Calu3 (cell line): ENCODE measurements at regions not wholly inside any gene's neighbourhood (a gene's known extent, or its start where the extent isn't known, plus 50 kb on each side); places are given as distances from the start of the nearest gene placed in this dataset.
"Not testable (repeated sequence)": the region's sequence is repeated elsewhere in the genome, so short reads cannot be mapped to it uniquely, and the experiment has no call there.

Experiments used
- BruUV-seq: library from RNA; stranded (reverse); fragments of 400-500 nt; replicated peaks from 2 replicates; lab custom pipeline; 2021; lab: Mats Ljungman, UMichigan
- CTCF ChIA-PET: fragments of 300-600 bp; sonication (Branson Sonifier 250); formaldehyde crosslinking; loops from one replicate; lab custom pipeline; 2022; ENCODE audit warnings: antibody characterized with exemption; lab: Charles Lee
- DNase-seq: peaks from one replicate; pipeline ENCODE4 v3.0.0; 2022
- H3K27ac Mint-ChIP-seq: one replicate; pipeline ENCODE4 v1.8.0; 2022; ENCODE audit warnings: mixed read lengths; ENCODE audit not compliant: unreplicated experiment
- H3K27me3 Mint-ChIP-seq: one replicate; pipeline ENCODE4 v1.8.0; 2022; ENCODE audit warnings: mixed read lengths; ENCODE audit not compliant: unreplicated experiment
- H3K36me3 Mint-ChIP-seq: one replicate; pipeline ENCODE4 v1.8.0; 2022; ENCODE audit warnings: mild to moderate bottlenecking, moderate library complexity, mixed read lengths; ENCODE audit not compliant: insufficient read depth, unreplicated experiment
- H3K4me1 Mint-ChIP-seq: one replicate; pipeline ENCODE4 v1.8.0; 2022; ENCODE audit warnings: mild to moderate bottlenecking, low read depth, mixed read lengths; ENCODE audit not compliant: unreplicated experiment
- H3K4me3 Mint-ChIP-seq: one replicate; pipeline ENCODE4 v1.8.0; 2022; ENCODE audit warnings: mild to moderate bottlenecking, low read depth, moderate library complexity, mixed read lengths; ENCODE audit not compliant: unreplicated experiment
- H3K9me3 Mint-ChIP-seq: one replicate; pipeline ENCODE4 v1.8.0; 2022; ENCODE audit warnings: low read depth, mixed read lengths; ENCODE audit not compliant: unreplicated experiment
- intact Hi-C: fragments of 100-400 bp; cut with micrococcal nuclease; formaldehyde crosslinking; loops from one replicate; pipeline ENCODE4 v1.10.0; 2022; ENCODE audit not compliant: unreplicated experiment

GRCh38 chr16:33643270-33643669 lies 183.9 kb downstream of the TP53TG3F start:
- H3K27ac Mint-ChIP-seq, CTCF ChIA-PET, H3K27me3 Mint-ChIP-seq, BruUV-seq, DNase-seq, H3K9me3 Mint-ChIP-seq, H3K4me1 Mint-ChIP-seq, intact Hi-C loops, H3K4me3 Mint-ChIP-seq, H3K36me3 Mint-ChIP-seq: not testable (repeated sequence)

DNA sequence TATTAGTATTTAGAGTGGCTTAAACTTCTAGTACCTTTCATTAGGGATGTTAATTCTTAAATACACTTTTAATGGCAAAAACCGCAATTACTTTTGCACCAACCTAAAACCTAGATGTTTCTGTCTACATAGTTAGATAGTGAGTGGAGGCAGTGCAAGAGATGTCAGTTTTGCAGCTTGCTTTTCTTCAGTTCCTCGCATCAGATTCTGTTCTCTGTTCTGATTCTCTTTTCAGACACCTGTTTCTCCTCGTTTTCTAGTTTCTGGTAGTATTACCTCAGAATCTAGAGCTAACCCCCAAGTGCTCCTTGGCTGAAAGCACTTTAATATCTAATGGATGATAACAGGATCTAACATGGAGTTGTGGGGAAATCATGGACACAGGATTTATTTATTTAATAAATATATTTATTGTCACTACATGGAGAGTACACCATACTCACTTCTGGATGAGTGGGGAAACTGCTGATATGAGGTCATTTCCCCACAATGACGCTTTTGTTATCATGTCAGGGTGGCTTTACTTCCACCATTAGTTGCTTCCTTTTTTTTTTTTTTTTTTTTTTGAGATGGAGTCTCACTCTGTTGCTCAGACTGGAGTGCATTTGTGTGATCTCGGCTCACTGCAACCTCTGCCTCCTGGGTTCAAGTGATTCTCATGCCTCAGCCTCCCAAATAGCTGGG lies 184.4 kb downstream of the TP53TG3F start:
- H3K4me3 Mint-ChIP-seq, H3K27me3 Mint-ChIP-seq, H3K27ac Mint-ChIP-seq, CTCF ChIA-PET, H3K4me1 Mint-ChIP-seq, DNase-seq, H3K36me3 Mint-ChIP-seq, intact Hi-C loops, BruUV-seq, H3K9me3 Mint-ChIP-seq: not testable (repeated sequence)

GRCh38 chr16:33646386-33646785 lies 187.0 kb downstream of the TP53TG3F start:
- H3K4me3 Mint-ChIP-seq, H3K9me3 Mint-ChIP-seq, H3K4me1 Mint-ChIP-seq, BruUV-seq, CTCF ChIA-PET, H3K27ac Mint-ChIP-seq, H3K36me3 Mint-ChIP-seq, DNase-seq, H3K27me3 Mint-ChIP-seq, intact Hi-C loops: not testable (repeated sequence)

GRCh38 chr16:33655756-33656155 lies 196.3 kb downstream of the TP53TG3F start:
- BruUV-seq, H3K27ac Mint-ChIP-seq, intact Hi-C loops: not testable (repeated sequence)

DNA sequence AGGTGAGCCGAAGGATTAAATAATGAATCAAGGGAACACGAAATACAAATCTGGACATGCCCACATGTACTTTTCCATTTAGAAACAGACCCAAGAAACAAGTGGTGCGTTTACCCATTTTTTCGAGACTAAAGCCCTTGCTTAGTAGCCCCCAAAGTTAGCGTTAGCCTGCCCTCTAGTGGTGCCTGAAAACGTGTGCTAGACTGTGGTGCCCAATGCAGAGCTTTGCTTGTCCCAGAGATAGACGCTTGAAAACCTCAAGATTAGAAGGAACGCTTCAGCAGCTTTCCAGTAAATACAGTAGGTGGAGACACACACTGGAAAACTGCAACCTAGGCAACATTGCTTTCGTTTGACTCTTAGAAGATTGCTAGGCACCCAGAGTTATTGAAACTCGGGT lies 197.0 kb downstream of the TP53TG3F start:
- intact Hi-C loops = not testable (repeated sequence)
- CTCF ChIA-PET = interaction anchor here (0.6 kb wide), 1 partner anchor 96 kb away, joined by 3 read pairs; no protein-coding TSS in a partner anchor

More at GRCh38 chr16:33655756-33656155, 196.3 kb downstream of the TP53TG3F start:
- H3K4me3 Mint-ChIP-seq, H3K4me1 Mint-ChIP-seq, CTCF ChIA-PET, DNase-seq, H3K27me3 Mint-ChIP-seq, H3K9me3 Mint-ChIP-seq, H3K36me3 Mint-ChIP-seq: not testable (repeated sequence)

DNA sequence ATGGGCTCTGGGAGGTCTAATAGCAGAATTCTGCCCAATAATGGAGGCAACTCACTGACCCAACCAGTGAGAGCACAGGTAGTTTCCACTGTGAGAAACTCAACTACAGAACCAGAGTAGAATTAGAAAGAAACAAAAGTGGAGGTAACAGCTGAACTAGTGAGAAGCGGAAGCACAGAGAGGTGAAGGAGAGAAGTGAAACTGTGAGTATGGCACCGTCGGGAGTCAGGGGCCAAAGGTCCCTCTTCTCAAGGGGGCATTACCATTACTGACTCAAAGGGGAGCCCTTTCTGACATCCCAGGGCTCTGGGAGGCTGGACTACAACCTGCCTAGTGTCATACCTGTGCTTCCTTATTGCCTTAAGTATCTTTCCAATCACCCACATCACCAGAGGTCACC lies 198.3 kb downstream of the TP53TG3F start:
- DNase-seq, intact Hi-C loops, CTCF ChIA-PET, H3K27me3 Mint-ChIP-seq, H3K4me3 Mint-ChIP-seq, H3K9me3 Mint-ChIP-seq, BruUV-seq, H3K4me1 Mint-ChIP-seq, H3K36me3 Mint-ChIP-seq, H3K27ac Mint-ChIP-seq: not testable (repeated sequence)

More for the DNA sequence above, 197.0 kb downstream of the TP53TG3F start:
- not testable (repeated sequence) for H3K9me3 Mint-ChIP-seq, H3K36me3 Mint-ChIP-seq, BruUV-seq, H3K27me3 Mint-ChIP-seq, H3K4me3 Mint-ChIP-seq, H3K4me1 Mint-ChIP-seq, DNase-seq, H3K27ac Mint-ChIP-seq

DNA sequence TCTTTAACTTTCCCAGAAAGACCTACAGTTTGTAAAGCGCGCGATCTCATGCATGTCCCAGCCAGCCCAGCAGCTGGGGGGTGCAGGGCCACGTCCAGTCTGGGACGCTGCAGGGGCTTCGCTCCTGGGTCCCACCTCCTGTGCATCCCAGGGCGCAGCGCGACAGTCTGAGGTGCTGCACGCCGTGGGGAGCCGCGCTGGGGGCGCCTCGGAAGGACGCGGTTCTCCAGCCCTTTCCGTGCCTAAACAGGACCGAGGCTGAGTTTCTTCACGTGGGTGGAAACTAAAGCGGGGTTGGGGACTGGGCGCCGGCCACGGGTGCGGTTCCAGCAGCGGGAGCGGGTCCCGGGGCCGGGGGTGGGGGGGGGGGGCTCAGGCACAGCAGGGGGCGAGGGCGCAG lies 221.4 kb downstream of the TP53TG3F start:
- intact Hi-C loops, H3K36me3 Mint-ChIP-seq, H3K27ac Mint-ChIP-seq, H3K4me3 Mint-ChIP-seq, H3K4me1 Mint-ChIP-seq, DNase-seq, CTCF ChIA-PET, H3K27me3 Mint-ChIP-seq, H3K9me3 Mint-ChIP-seq, BruUV-seq: not testable (repeated sequence)

DNA sequence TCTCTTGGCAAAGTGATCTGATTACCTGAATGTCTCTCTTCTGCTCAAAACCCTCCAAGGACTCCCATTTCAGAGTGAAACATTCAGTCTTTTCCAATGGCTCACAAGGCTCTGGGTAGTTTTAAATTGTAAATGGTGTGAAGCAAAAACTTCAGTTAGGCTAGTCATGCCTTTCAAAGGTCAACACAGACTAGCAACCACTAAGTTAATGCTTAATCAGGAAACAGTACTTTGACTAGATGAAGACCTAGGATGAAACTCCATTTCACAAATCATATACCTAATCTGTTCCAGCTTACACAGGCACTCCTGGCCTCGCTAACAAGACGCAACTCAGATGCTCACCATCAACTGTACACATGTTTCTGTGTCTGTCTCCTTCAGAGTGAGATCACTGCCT lies 240.9 kb downstream of the TP53TG3F start:
- intact Hi-C loops, H3K4me1 Mint-ChIP-seq, DNase-seq, H3K36me3 Mint-ChIP-seq, H3K4me3 Mint-ChIP-seq, H3K27me3 Mint-ChIP-seq, H3K9me3 Mint-ChIP-seq, CTCF ChIA-PET, BruUV-seq, H3K27ac Mint-ChIP-seq: not testable (repeated sequence)

- H3K4me3 Mint-ChIP-seq, H3K4me1 Mint-ChIP-seq, H3K36me3 Mint-ChIP-seq, H3K9me3 Mint-ChIP-seq, CTCF ChIA-PET, BruUV-seq, intact Hi-C loops, H3K27me3 Mint-ChIP-seq, DNase-seq, H3K27ac Mint-ChIP-seq: not testable (repeated sequence)
Observed at GRCh38 chr16:33706845-33707590, 247.6 kb downstream of the TP53TG3F start.

DNA sequence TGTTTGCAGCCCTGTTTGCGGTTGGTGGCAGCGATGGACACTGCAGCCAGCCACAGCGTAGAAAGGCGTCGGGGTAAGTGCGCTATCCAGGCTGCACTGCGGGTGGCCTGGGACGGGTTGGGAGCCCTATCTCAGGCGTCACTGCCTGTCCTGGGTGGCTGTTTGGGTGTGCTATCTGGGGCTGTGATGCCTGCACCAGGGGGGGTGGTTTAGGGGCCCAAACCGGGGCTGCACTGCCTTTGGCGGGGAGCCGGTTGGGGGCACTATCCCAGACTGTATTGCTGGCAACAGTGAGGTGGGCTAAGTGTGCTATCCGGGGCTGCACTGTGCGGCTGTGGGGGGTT lies 248.2 kb downstream of the TP53TG3F start:
- CTCF ChIA-PET, H3K36me3 Mint-ChIP-seq, intact Hi-C loops, H3K4me1 Mint-ChIP-seq, BruUV-seq, H3K27me3 Mint-ChIP-seq, H3K27ac Mint-ChIP-seq, H3K4me3 Mint-ChIP-seq, DNase-seq, H3K9me3 Mint-ChIP-seq: not testable (repeated sequence)
